CD8-positive, alpha-beta memory T cell (primary cell): ENCODE measurements at regions not wholly inside any gene's neighbourhood (a gene's known extent, or its start where the extent isn't known, plus 50 kb on each side); places are given as distances from the start of the nearest gene placed in this dataset.
"Not testable (repeated sequence)": the region's sequence is repeated elsewhere in the genome, so short reads cannot be mapped to it uniquely, and the experiment has no call there.

Experiments used
- CTCF ChIA-PET: fragments of 350-600 bp; sonication (Branson Sonifier 250); formaldehyde crosslinking; loops from one replicate; lab custom pipeline; 2021; ENCODE audit warnings: antibody characterized with exemption; lab: Charles Lee
- POLR2A ChIA-PET: fragments of 350-600 bp; sonication (Branson Sonifier 250); formaldehyde crosslinking; loops from one replicate; lab custom pipeline; 2021; ENCODE audit warnings: antibody characterized with exemption; lab: Charles Lee
- DNase-seq, 5 donors: peaks; one replicate each; pipeline versions ENCODE4 v3.0.0 to v3.0.0-alpha.2; 2020 to 2022; ENCODE audit warnings: mixed read lengths in 1 of 5
- H3K27ac ChIP-seq: one replicate; pipeline ENCODE4 v1.7.0; 2013; ENCODE audit warnings: low read depth, mild to moderate bottlenecking, low read length, moderate library complexity
- H3K27me3 ChIP-seq: 2 replicates; pipeline ENCODE4 v1.7.0; 2013; ENCODE audit warnings: low read length, mild to moderate bottlenecking; ENCODE audit not compliant: insufficient read depth, poor library complexity, severe bottlenecking
- H3K36me3 ChIP-seq: 2 replicates; pipeline ENCODE4 v1.7.0; 2013; ENCODE audit warnings: mild to moderate bottlenecking, low read length, moderate library complexity; ENCODE audit not compliant: insufficient read depth
- H3K4me1 ChIP-seq: 2 replicates; pipeline ENCODE4 v1.7.0; 2013; ENCODE audit warnings: mild to moderate bottlenecking, low read length, moderate library complexity; ENCODE audit not compliant: insufficient read depth
- H3K4me3 ChIP-seq: 2 replicates; pipeline ENCODE4 v1.7.0; 2013; ENCODE audit warnings: mild to moderate bottlenecking, low read length
- H3K9me3 ChIP-seq: 2 replicates; pipeline ENCODE4 v1.7.0; 2013; ENCODE audit warnings: mild to moderate bottlenecking, low read length
- H3K27ac Mint-ChIP-seq, 8 donors: one replicate each; pipeline ENCODE4 v1.8.0; 2020 to 2021; ENCODE audit warnings: mixed read lengths in 8 of 8, mild to moderate bottlenecking in 6 of 8, inconsistent platforms in 3 of 8, moderate library complexity in 3 of 8
- H3K27me3 Mint-ChIP-seq, 2 donors: one replicate each; pipeline ENCODE4 v1.8.0; 2020 to 2021; ENCODE audit warnings: mixed read lengths in 2 of 2, mild to moderate bottlenecking in 1 of 2, moderate library complexity in 1 of 2
- H3K36me3 Mint-ChIP-seq, 3 donors: one replicate each; pipeline ENCODE4 v1.8.0; 2020 to 2021; ENCODE audit warnings: mixed read lengths in 3 of 3, inconsistent platforms in 1 of 3, mild to moderate bottlenecking in 1 of 3
- H3K4me1 Mint-ChIP-seq, 3 donors: one replicate each; pipeline ENCODE4 v1.8.0; 2020 to 2021; ENCODE audit warnings: mixed read lengths in 3 of 3, inconsistent platforms in 1 of 3, mild to moderate bottlenecking in 1 of 3
- H3K4me3 Mint-ChIP-seq, 7 donors: one replicate each; pipeline ENCODE4 v1.8.0; 2020 to 2021; ENCODE audit warnings: mixed read lengths in 7 of 7, mild to moderate bottlenecking in 6 of 7, moderate library complexity in 4 of 7, inconsistent platforms in 2 of 7
- H3K9me3 Mint-ChIP-seq, 5 donors: one replicate each; pipeline ENCODE4 v1.8.0; 2020 to 2022; ENCODE audit warnings: mixed read lengths in 5 of 5, mild to moderate bottlenecking in 3 of 5, moderate library complexity in 2 of 5, inconsistent platforms in 1 of 5

- no peaks in the 10 kb centered on the region for H3K4me1 Mint-ChIP-seq
- POLR2A ChIA-PET = no interaction called here
- CTCF ChIA-PET = no interaction called here
- no peak overlapping the region for H3K27ac ChIP-seq
- no peaks in the 10 kb centered on the region for H3K4me1 ChIP-seq
- H3K36me3 ChIP-seq = no peaks in the 10 kb centered on the region
- peaks cover 3 to 16% (median 5%) of the 10 kb centered on the region in 5 donors for H3K9me3 Mint-ChIP-seq
- H3K4me3 Mint-ChIP-seq = no peak overlapping the region
- H3K36me3 Mint-ChIP-seq = no peaks in the 10 kb centered on the region
- no peak for DNase-seq
- no peak overlapping the region for H3K27ac Mint-ChIP-seq
- no peaks in the 10 kb centered on the region for H3K27me3 ChIP-seq
- no peaks in the 10 kb centered on the region for H3K9me3 ChIP-seq
- H3K27me3 Mint-ChIP-seq = no peaks in the 10 kb centered on the region
- no peak overlapping the region for H3K4me3 ChIP-seq
Measured at GRCh38 chr13:65330691-65331090, 1899.4 kb downstream of the PCDH9 start.

DNA sequence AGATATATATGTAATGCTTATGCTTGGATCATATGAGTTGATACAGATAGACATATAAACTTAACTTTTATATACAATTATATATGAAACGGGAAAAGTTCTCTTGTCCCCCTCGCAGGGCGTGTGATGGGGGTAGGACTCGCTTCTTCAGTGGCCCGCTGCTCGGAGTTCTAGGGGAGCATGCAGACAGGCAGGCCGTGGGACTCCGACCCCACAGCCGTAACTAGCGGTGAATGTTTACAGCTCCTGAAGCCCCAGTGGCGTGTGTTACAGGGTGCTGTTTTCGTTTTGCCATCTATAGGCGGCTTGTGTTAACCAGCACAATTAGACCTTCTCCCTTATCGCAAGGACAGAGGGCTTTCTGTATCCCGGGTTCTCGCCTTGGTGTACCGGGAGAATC lies 1899.8 kb downstream of the PCDH9 start:
- peaks cover 2 to 16% (median 4%) of the 10 kb centered on the region in 5 donors for H3K9me3 Mint-ChIP-seq
- Histone ChIP-seq H3K4me1 (no peaks in the 10 kb centered on the region), H3K27me3 (no peaks in the 10 kb centered on the region), H3K36me3 (no peaks in the 10 kb centered on the region), H3K27ac (no peak overlapping the region), H3K9me3 (no peaks in the 10 kb centered on the region), H3K4me3 (no peak overlapping the region)
- DNase-seq = no peak
- CTCF ChIA-PET = no interaction called here
- H3K4me3 Mint-ChIP-seq = no peak overlapping the region
- H3K27me3 Mint-ChIP-seq = no peaks in the 10 kb centered on the region
- POLR2A ChIA-PET = no interaction called here
- H3K27ac Mint-ChIP-seq = no peak overlapping the region
- no peaks in the 10 kb centered on the region for H3K36me3 Mint-ChIP-seq
- H3K4me1 Mint-ChIP-seq = no peaks in the 10 kb centered on the region

DNA sequence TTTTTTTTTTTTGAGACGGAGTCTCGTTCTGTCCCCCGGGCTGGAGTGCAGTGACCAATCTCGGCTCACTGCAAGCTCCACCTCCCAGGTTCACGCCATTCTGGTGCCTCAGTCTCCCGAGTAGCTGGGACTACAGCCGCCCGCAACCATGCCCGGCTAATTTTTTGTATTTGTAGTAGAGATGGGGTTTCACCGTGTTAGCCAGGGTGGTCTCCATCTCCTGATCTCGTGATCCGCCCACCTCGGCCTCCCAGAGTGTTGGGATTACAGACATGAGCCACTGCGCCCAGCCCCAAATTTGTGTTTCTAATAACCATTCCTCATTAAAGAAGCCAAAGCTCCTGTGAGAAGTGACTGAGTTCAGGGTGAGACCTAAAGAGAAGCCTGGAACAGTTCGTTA lies 1906.9 kb downstream of the PCDH9 start:
- H3K4me3 ChIP-seq, H3K4me1 ChIP-seq, H3K4me3 Mint-ChIP-seq, H3K27ac ChIP-seq, H3K4me1 Mint-ChIP-seq, H3K36me3 ChIP-seq, H3K9me3 ChIP-seq, CTCF ChIA-PET, H3K36me3 Mint-ChIP-seq, H3K27ac Mint-ChIP-seq, H3K27me3 ChIP-seq, H3K27me3 Mint-ChIP-seq, DNase-seq, POLR2A ChIA-PET: not testable (repeated sequence)
- peaks cover 1 to 13% (median 5%) of the 10 kb centered on the region in 5 donors for H3K9me3 Mint-ChIP-seq

GRCh38 chr13:65321423-65321822 lies 1908.7 kb downstream of the PCDH9 start:
- H3K4me3 Mint-ChIP-seq, H3K27ac ChIP-seq, DNase-seq, H3K9me3 Mint-ChIP-seq, H3K4me1 Mint-ChIP-seq, H3K4me1 ChIP-seq, H3K4me3 ChIP-seq, H3K36me3 ChIP-seq, H3K27ac Mint-ChIP-seq, POLR2A ChIA-PET, CTCF ChIA-PET, H3K9me3 ChIP-seq, H3K27me3 Mint-ChIP-seq, H3K27me3 ChIP-seq, H3K36me3 Mint-ChIP-seq: not testable (repeated sequence)

DNA sequence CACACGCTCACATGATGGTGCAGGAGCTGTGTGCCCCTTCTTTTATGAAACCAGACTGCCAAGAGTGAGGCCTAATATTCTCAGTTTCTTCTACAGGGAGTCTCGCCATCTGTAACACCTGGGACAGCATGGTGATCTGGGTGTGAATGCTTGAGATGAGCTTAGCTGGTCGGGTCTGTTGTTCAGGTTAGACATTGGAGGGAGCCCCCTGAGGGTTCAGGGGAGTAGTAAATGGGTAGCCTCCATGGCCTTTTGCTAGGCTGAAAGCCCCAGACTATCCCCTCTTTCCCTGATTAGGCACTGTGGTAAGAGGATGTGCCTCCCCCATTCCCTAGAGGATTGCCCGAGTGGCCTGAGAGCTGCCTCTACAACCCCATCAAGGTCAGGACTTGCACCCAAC lies 1916.1 kb downstream of the PCDH9 start:
- no peaks in the 10 kb centered on the region for H3K36me3 Mint-ChIP-seq
- Histone ChIP-seq H3K27ac (no peak overlapping the region), H3K4me3 (no peak overlapping the region), H3K9me3 (peaks cover 5% of the 10 kb centered on the region), H3K36me3 (no peaks in the 10 kb centered on the region), H3K4me1 (no peaks in the 10 kb centered on the region), H3K27me3 (no peaks in the 10 kb centered on the region)
- H3K4me3 Mint-ChIP-seq = no peak overlapping the region
- no peak for DNase-seq
- no peaks in the 10 kb centered on the region for H3K4me1 Mint-ChIP-seq
- H3K9me3 Mint-ChIP-seq = peaks cover 3 to 28% (median 17%) of the 10 kb centered on the region in 5 donors
- ChIA-PET CTCF (no interaction called here), POLR2A (no interaction called here)
- no peaks in the 10 kb centered on the region for H3K27me3 Mint-ChIP-seq
- H3K27ac Mint-ChIP-seq = no peak overlapping the region

DNA sequence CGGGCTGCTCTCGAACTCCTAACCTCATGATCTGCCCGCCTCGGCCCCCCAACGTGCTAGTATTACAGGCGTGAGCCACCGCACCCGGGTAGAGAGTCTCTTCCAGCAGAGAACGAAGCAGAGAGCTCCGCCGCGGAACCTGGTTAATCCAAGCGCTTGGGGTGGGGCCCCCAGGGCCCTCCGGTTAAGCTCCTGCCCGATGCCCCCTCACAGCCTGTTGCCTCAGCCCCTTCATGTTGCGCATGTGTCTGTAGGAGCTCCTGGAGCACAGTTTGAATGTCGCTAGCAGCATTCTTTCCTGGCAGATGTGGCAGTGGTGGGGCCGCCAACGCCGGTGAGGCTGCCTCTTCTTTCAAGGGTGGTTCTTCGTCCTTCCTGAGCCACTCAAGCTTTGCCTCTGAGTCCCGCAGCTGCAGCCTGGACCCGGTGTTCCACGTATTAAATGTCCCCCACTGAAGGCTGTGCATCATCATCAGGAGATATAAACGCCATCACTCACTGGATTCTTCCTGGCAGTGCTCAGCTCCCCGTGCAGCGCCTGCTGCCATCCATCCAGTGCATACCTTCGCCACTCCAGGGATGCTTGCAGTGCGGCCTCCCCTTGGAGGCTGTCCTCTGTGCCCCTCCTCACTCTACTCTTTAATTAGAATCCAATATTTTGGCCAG lies 1919.3 kb downstream of the PCDH9 start:
- Histone ChIP-seq H3K4me1 (no peaks in the 10 kb centered on the region), H3K4me3 (no peak overlapping the region), H3K36me3 (no peaks in the 10 kb centered on the region), H3K27me3 (no peaks in the 10 kb centered on the region), H3K9me3 (peaks cover 5% of the 10 kb centered on the region), H3K27ac (no peak overlapping the region)
- H3K36me3 Mint-ChIP-seq = no peaks in the 10 kb centered on the region
- H3K27ac Mint-ChIP-seq = no peak overlapping the region
- no peak overlapping the region for H3K4me3 Mint-ChIP-seq
- ChIA-PET POLR2A (no interaction called here), CTCF (no interaction called here)
- H3K27me3 Mint-ChIP-seq = no peaks in the 10 kb centered on the region
- no peak for DNase-seq
- H3K9me3 Mint-ChIP-seq = peaks cover 3 to 34% (median 17%) of the 10 kb centered on the region in 5 donors
- H3K4me1 Mint-ChIP-seq = no peaks in the 10 kb centered on the region

DNA sequence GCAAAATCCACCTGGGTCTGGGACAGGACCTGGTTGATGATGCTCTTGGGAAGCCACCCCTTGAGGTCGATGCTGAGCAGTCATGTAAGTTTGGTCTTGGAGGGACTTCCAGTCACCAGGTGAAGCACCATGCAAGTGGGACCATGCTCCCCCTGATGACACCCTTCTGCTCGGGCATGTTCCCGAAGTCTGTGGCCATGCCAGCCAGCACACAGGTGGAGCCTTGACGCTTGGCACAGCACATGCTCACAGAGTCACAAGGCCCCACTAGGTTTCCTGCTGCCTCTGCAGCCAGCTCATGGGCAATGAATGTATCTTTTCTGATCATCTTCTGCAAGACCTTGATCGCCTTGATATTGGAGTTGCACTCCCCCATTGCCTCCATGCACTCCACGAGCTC lies 1920.2 kb downstream of the PCDH9 start:
- no peak for DNase-seq
- POLR2A ChIA-PET = no interaction called here
- H3K4me1 ChIP-seq = no peaks in the 10 kb centered on the region
- H3K27me3 ChIP-seq = no peaks in the 10 kb centered on the region
- H3K36me3 ChIP-seq = no peaks in the 10 kb centered on the region
- peaks cover 3 to 29% (median 14%) of the 10 kb centered on the region in 5 donors for H3K9me3 Mint-ChIP-seq
- no peaks in the 10 kb centered on the region for H3K27me3 Mint-ChIP-seq
- H3K9me3 ChIP-seq = peaks cover 5% of the 10 kb centered on the region
- CTCF ChIA-PET = no interaction called here
- H3K27ac ChIP-seq = no peak overlapping the region
- no peaks in the 10 kb centered on the region for H3K4me1 Mint-ChIP-seq
- H3K4me3 ChIP-seq = no peak overlapping the region
- H3K36me3 Mint-ChIP-seq = no peaks in the 10 kb centered on the region
- H3K27ac Mint-ChIP-seq = no peak overlapping the region
- H3K4me3 Mint-ChIP-seq = no peak overlapping the region

- H3K4me1 ChIP-seq, CTCF ChIA-PET, H3K9me3 ChIP-seq, H3K27ac Mint-ChIP-seq, H3K36me3 ChIP-seq, H3K27me3 ChIP-seq, H3K36me3 Mint-ChIP-seq, POLR2A ChIA-PET, DNase-seq, H3K4me3 ChIP-seq, H3K27me3 Mint-ChIP-seq, H3K4me1 Mint-ChIP-seq, H3K27ac ChIP-seq, H3K4me3 Mint-ChIP-seq: not testable (repeated sequence)
- H3K9me3 Mint-ChIP-seq = peaks cover 0 to 23% (median 7%) of the 10 kb centered on the region in 5 donors
Measured at GRCh38 chr13:65308729-65309128, 1921.4 kb downstream of the PCDH9 start.

DNA sequence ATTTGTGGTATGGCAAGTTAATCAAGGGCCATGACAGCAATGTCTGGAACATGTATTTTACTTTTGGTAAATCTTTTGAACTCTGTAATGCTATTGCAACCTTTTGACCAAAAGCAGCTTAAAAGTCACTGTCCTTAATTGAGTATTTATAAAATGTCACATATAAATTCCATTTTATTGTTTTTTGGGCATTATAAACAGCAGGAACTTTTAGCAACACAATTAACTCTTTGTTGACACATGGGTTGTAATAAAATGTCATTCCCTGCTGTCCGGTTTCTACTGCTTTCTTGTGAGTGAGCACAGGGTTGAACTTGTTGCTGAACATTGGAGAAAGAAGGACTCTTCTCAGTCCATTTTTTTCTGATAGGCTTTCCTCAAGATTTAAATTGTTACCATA lies 1923.1 kb downstream of the PCDH9 start:
- H3K36me3 ChIP-seq = no peaks in the 10 kb centered on the region
- no peak for DNase-seq
- H3K9me3 ChIP-seq = no peaks in the 10 kb centered on the region
- no peaks in the 10 kb centered on the region for H3K27me3 ChIP-seq
- no peak overlapping the region for H3K4me3 ChIP-seq
- Mint-ChIP-seq H3K4me1 (no peaks in the 10 kb centered on the region), H3K9me3 (peaks cover 0 to 21% (median 6%) of the 10 kb centered on the region in 5 donors), H3K36me3 (no peaks in the 10 kb centered on the region), H3K27me3 (no peaks in the 10 kb centered on the region), H3K27ac (no peak overlapping the region), H3K4me3 (no peak overlapping the region)
- POLR2A ChIA-PET = no interaction called here
- no peaks in the 10 kb centered on the region for H3K4me1 ChIP-seq
- no peak overlapping the region for H3K27ac ChIP-seq
- CTCF ChIA-PET = no interaction called here
